ENCODE measurements at regions not wholly inside any gene's neighbourhood (a gene's known extent, or its start where the extent isn't known, plus 50 kb on each side); places are given as distances from the start of the nearest gene placed in this dataset.

DNA sequence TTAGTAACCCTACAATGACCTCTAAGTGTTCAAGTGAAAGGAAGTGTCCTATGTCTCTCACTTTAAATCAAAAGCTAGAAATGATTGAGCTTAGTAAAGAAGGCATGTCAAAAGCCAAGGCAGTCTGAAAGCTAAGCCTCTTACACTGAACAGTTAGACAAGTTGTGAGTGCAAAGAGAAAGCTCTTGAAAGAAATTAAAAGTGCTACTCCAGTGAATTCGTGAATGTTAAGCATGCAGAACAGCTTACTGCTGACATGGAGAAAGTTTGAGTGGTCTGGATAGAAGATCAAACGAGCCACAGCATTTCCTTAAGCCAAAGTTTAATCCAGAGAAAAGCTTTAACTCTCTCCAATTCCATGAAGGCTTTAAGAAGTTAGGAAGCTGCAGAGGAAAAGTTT lies 373.7 kb downstream of the NR4A2 start:
- intact Hi-C loops (cut with DNase I), result no loop called here

DNA sequence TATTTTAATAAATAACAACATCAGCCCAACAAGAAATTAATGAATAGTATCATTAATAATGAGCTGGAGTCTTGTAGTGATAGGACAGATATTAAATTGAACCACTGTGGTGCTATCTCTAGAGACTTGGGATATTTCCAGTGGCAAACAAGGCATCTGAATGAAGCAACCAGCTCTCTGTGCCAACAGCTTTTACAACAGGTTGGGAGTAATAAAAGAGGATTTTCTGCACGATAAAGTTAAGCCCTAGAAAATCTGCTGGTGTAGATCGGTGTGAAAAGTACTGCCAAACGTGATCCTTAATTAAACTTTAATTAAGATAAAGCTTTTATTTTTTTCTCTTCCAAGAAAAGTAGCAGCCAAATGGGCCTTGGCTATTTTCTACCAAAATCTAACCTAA lies 385.5 kb downstream of the NR4A2 start:
- Histone ChIP-seq H3K27me3 (no peaks in the 10 kb centered on the region), H3K9ac (ENCODE audit: low read depth in 2 of 2, low read length in 2 of 2) (no peak overlapping the region), H3K4me1 (no peaks in the 10 kb centered on the region), H3K27ac (no peak overlapping the region), H3K4me3 (no peak overlapping the region), H3K9me3 (no peaks in the 10 kb centered on the region), H3K36me3 (no peaks in the 10 kb centered on the region)
- no peak for TF ChIP-seq CTCF (IDR thresholded peaks at IDR 0.05)
- intact Hi-C loops (cut with DNase I), result no loop called here
- no peak for DNase-seq

More for the DNA sequence above, 373.7 kb downstream of the NR4A2 start:
- Histone ChIP-seq H3K4me3 (no peak overlapping the region), H3K4me1 (no peaks in the 10 kb centered on the region), H3K9ac (ENCODE audit: low read depth in 2 of 2, low read length in 2 of 2) (no peak overlapping the region), H3K27ac (no peak overlapping the region), H3K9me3 (no peaks in the 10 kb centered on the region), H3K27me3 (no peaks in the 10 kb centered on the region), H3K36me3 (no peaks in the 10 kb centered on the region)
- DNase-seq, result no peak
- TF ChIP-seq CTCF (IDR thresholded peaks at IDR 0.05), result no peak

DNA sequence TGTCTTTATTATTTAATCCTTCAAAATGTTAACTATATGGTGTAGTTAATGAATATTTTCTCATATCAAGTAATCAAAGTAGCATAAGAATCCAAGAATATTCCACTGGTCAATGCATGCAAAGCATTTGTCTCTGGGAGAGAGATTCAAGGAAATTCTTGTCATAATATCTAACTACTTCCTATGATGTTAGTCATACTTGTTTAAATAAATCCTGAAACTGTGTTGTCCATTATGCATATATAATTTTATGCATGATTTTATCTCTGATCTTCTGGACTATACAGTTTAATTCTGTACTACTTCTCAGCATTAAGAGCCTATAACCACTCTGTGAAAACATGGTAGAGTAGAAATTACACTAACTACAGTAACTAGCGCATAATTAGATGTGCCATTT lies 388.3 kb downstream of the NR4A2 start:
- Histone ChIP-seq H3K4me3 (no peak overlapping the region), H3K9ac (ENCODE audit: low read depth in 2 of 2, low read length in 2 of 2) (no peak overlapping the region), H3K27me3 (no peaks in the 10 kb centered on the region), H3K9me3 (no peaks in the 10 kb centered on the region), H3K4me1 (no peaks in the 10 kb centered on the region), H3K27ac (no peak overlapping the region), H3K36me3 (no peaks in the 10 kb centered on the region)
- intact Hi-C loops (cut with DNase I), result no loop called here
- no peak for DNase-seq
- TF ChIP-seq CTCF (IDR thresholded peaks at IDR 0.05), result no peak

- Histone ChIP-seq H3K9me3 (no peaks in the 10 kb centered on the region), H3K27ac (no peak overlapping the region), H3K27me3 (no peaks in the 10 kb centered on the region), H3K4me3 (no peak overlapping the region), H3K36me3 (no peaks in the 10 kb centered on the region), H3K9ac (ENCODE audit: low read depth in 2 of 2, low read length in 2 of 2) (no peak overlapping the region), H3K4me1 (no peaks in the 10 kb centered on the region)
- DNase-seq, result no peak
- intact Hi-C loops (cut with DNase I), result no loop called here
- TF ChIP-seq CTCF (IDR thresholded peaks at IDR 0.05), result no peak
Observed at GRCh38 chr2:155930312-155930711, 402.2 kb downstream of the NR4A2 start.

DNA sequence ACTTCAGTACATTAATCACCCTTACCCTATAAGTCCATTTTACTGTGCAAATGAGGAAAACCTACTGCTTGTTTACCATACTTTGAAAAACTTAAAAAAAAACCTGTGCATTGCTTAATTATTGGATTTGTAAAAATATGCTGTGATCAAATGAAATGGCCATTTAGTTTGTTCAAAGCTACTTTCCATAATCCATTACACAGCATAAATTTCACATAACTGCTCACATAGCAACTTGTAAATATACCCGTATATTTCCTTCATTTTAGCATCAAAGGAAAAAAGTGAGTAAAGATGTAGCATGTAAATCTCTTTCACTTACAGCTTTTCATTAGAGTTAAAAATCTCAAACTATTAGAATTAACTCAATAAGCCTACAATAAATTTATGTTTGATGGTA lies 415.1 kb downstream of the NR4A2 start:
- H3K36me3 ChIP-seq, result no peaks in the 10 kb centered on the region
- intact Hi-C loops (cut with DNase I), result no loop called here
- H3K9ac ChIP-seq (ENCODE audit: low read depth in 2 of 2, low read length in 2 of 2), result no peak overlapping the region
- no peak for DNase-seq
- no peaks in the 10 kb centered on the region for H3K9me3 ChIP-seq
- no peak for TF ChIP-seq CTCF (IDR thresholded peaks at IDR 0.05)
- H3K27ac ChIP-seq, result no peak overlapping the region
- no peaks in the 10 kb centered on the region for H3K4me1 ChIP-seq
- no peak overlapping the region for H3K4me3 ChIP-seq
- H3K27me3 ChIP-seq, result no peaks in the 10 kb centered on the region

DNA sequence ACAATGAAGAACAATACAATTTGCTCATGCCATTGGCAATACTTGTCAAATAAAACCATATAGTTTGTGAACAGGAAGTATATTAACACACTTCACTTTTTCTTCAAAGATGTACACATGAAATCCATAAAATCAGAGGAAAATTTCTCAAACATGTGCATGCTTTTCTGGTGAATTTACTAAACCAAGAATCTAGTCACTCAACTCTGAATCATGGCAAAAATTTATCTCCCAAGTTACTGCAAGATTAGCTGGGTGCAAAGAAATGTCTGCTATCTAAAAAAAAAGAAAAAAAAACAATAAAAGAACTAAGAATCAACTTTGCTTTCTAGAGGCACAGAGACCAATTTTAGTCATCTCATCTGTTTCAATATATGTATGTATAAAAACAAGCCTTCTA lies 419.2 kb downstream of the NR4A2 start:
- Histone ChIP-seq H3K4me1 (no peaks in the 10 kb centered on the region), H3K27ac (no peak overlapping the region), H3K9me3 (no peaks in the 10 kb centered on the region), H3K4me3 (no peak overlapping the region), H3K27me3 (no peaks in the 10 kb centered on the region), H3K9ac (ENCODE audit: low read depth in 2 of 2, low read length in 2 of 2) (no peak overlapping the region), H3K36me3 (no peaks in the 10 kb centered on the region)
- DNase-seq, result no peak
- no peak for TF ChIP-seq CTCF (IDR thresholded peaks at IDR 0.05)
- intact Hi-C loops (cut with DNase I), result no loop called here
